IMR-90 (cell line): ENCODE measurements at regions not wholly inside any gene's neighbourhood (a gene's known extent, or its start where the extent isn't known, plus 50 kb on each side); places are given as distances from the start of the nearest gene placed in this dataset.

Source experiments
- BHLHE40 ChIP-seq: fragments of 150-350 bp; IDR thresholded peaks from 2 replicates; pipeline ENCODE4 v1.6.1; 2016; ENCODE audit warnings: mild to moderate bottlenecking, low read depth, low read length
- CEBPB ChIP-seq: IDR thresholded peaks from 2 replicates; pipeline ENCODE4 v1.6.1; 2012; ENCODE audit warnings: low read depth, low read length, improper control_type of control experiment
- CHD1 ChIP-seq: IDR thresholded peaks from 2 replicates; pipeline ENCODE4 v1.6.1; 2012; ENCODE audit warnings: low read depth, low read length, improper control_type of control experiment
- CTCF ChIP-seq: conservative IDR thresholded peaks from 2 replicates; pipeline ENCODE4 v1.5.1; 2012; ENCODE audit warnings: mild to moderate bottlenecking, low read depth, low read length, improper control_type of control experiment
- MAFK ChIP-seq: IDR thresholded peaks from 2 replicates; pipeline ENCODE4 v1.6.1; 2012; ENCODE audit warnings: low read depth, low read length, improper control_type of control experiment
- MXI1 ChIP-seq: IDR thresholded peaks from 2 replicates; pipeline ENCODE4 v1.6.1; 2012; ENCODE audit warnings: low read depth, mild to moderate bottlenecking, low read length, moderate library complexity, borderline replicate concordance
- POLR2A ChIP-seq: IDR thresholded peaks from 2 replicates; pipeline ENCODE4 v1.6.1; 2012; ENCODE audit warnings: mild to moderate bottlenecking, low read depth, low read length
- RAD21 ChIP-seq: IDR thresholded peaks from 2 replicates; pipeline ENCODE4 v1.6.1; 2012; ENCODE audit warnings: low read length, improper control_type of control experiment
- RCOR1 ChIP-seq: IDR thresholded peaks from 2 replicates; pipeline ENCODE4 v1.6.1; 2012; ENCODE audit warnings: mild to moderate bottlenecking, low read length, improper control_type of control experiment; ENCODE audit not compliant: insufficient replicate concordance
- RFX5 ChIP-seq: IDR thresholded peaks from 2 replicates; pipeline ENCODE4 v1.8.0; 2012; ENCODE audit warnings: low read depth, mild to moderate bottlenecking, low read length, moderate library complexity
- SMC3 ChIP-seq: fragments of 150-350 bp; IDR thresholded peaks from 2 replicates; pipeline ENCODE4 v1.6.1; 2016; ENCODE audit warnings: low read depth, mild to moderate bottlenecking, antibody characterized with exemption, low read length, moderate library complexity
- USF2 ChIP-seq: fragments of 150-350 bp; IDR thresholded peaks from 2 replicates; pipeline ENCODE4 v1.6.1; 2017; ENCODE audit warnings: mild to moderate bottlenecking, antibody characterized with exemption, low read length, low read depth

- TF ChIP-seq CTCF (peak; percentile 93), POLR2A (peak; percentile 57; the same call in 1 of the 2 replicates), CHD1 (no peak), RAD21 (peak; percentile 99), CEBPB (no peak), RCOR1 (no peak), MXI1 (no peak), SMC3 (peak; percentile 96), USF2 (no peak), RFX5 (no peak), MAFK (no peak), BHLHE40 (no peak)
These were observed 213.2 kb upstream of the DCBLD2 start for GRCh38 chr3:99114565-99115291.
